Tibial artery (tissue), 4 donors: ENCODE measurements at regions not wholly inside any gene's neighbourhood (a gene's known extent, or its start where the extent isn't known, plus 50 kb on each side); places are given as distances from the start of the nearest gene placed in this dataset.

Experiments used
- DNase-seq, 2 donors: peaks; one replicate each; pipeline ENCODE4 v3.0.0-alpha.2; 2019
- H3K27ac ChIP-seq, 2 donors: fragments of 200-600 bp; sonication (generic) in 1 of 2; 1 replicate in 1 of 2; 2 replicates in 1 of 2; pipeline ENCODE4 v1.5.1; 2018 to 2019; ENCODE audit warnings: mild to moderate bottlenecking in 1 of 2
- H3K27me3 ChIP-seq, 2 donors: fragments of 200-600 bp; sonication (generic) in 1 of 2; one replicate each; pipeline versions ENCODE4 v1.5.1 to v1.6.0; 2016 to 2019
- H3K36me3 ChIP-seq, 3 donors: fragments of 200-600 bp; sonication (generic) in 2 of 3; one replicate each; pipeline ENCODE4 v1.5.1; 2016 to 2019; ENCODE audit warnings: mild to moderate bottlenecking in 2 of 3
- H3K4me1 ChIP-seq, 4 donors: fragments of 200-600 bp; sonication (generic) in 2 of 4; 1 replicate in 3 of 4; 2 replicates in 1 of 4; pipeline ENCODE4 v1.5.1; 2016 to 2019
- H3K4me3 ChIP-seq, 2 donors: fragments of 200-600 bp; sonication (generic) in 1 of 2; 1 replicate in 1 of 2; 2 replicates in 1 of 2; pipeline ENCODE4 v1.5.1; 2018 to 2019; ENCODE audit warnings: mild to moderate bottlenecking in 2 of 2
- H3K9me3 ChIP-seq, 3 donors: fragments of 200-600 bp; sonication (generic) in 1 of 3; one replicate each; pipeline ENCODE4 v1.5.1; 2016 to 2019
- intact Hi-C: fragments of 100-400 bp; cut with DNase I; formaldehyde crosslinking; loops from one replicate; pipeline ENCODE4 v1.15.0; 2023; ENCODE audit warnings: low total_unique reads
- TF ChIP-seq, protein P1 (sequence below), 2 experiments: fragments of 200-600 bp in 1 of 2; fragments of 450-650 bp in 1 of 2; IDR thresholded peaks; one replicate each; pipeline ENCODE4 v1.5.1; 2017 to 2019; ENCODE audit warnings: antibody characterized with exemption in 2 of 2, mild to moderate bottlenecking in 1 of 2, moderate library complexity in 1 of 2

DNA sequence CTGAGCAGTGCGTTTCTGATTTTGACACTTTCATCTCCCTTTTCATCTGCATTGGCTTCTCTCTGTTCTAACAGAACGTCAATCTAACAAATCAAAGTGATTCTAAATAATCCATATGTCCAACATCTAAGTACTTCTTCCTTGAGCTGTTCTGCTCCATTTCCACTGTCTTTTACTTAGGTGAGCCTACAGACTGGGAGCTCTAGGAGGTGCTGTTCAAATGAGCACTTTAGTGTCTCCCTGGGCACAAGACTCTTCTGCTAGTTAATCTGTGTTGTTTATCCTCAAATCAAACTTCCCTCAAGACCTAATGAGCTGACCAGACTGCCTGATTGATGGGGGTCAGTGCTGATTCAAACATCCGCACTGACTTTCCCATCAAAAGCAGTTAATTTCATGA lies 408.1 kb downstream of the WDR72 start:
- TF ChIP-seq, protein P1, sequence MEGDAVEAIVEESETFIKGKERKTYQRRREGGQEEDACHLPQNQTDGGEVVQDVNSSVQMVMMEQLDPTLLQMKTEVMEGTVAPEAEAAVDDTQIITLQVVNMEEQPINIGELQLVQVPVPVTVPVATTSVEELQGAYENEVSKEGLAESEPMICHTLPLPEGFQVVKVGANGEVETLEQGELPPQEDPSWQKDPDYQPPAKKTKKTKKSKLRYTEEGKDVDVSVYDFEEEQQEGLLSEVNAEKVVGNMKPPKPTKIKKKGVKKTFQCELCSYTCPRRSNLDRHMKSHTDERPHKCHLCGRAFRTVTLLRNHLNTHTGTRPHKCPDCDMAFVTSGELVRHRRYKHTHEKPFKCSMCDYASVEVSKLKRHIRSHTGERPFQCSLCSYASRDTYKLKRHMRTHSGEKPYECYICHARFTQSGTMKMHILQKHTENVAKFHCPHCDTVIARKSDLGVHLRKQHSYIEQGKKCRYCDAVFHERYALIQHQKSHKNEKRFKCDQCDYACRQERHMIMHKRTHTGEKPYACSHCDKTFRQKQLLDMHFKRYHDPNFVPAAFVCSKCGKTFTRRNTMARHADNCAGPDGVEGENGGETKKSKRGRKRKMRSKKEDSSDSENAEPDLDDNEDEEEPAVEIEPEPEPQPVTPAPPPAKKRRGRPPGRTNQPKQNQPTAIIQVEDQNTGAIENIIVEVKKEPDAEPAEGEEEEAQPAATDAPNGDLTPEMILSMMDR (IDR thresholded peaks at IDR 0.05): no peak
- Histone ChIP-seq H3K27ac (no peak overlapping the region), H3K9me3 (no peaks in the 10 kb centered on the region), H3K36me3 (no peaks in the 10 kb centered on the region), H3K27me3 (no peaks in the 10 kb centered on the region), H3K4me3 (no peak overlapping the region), H3K4me1 (no peaks in the 10 kb centered on the region)
- no peak for DNase-seq
- intact Hi-C loops: no loop called here

DNA sequence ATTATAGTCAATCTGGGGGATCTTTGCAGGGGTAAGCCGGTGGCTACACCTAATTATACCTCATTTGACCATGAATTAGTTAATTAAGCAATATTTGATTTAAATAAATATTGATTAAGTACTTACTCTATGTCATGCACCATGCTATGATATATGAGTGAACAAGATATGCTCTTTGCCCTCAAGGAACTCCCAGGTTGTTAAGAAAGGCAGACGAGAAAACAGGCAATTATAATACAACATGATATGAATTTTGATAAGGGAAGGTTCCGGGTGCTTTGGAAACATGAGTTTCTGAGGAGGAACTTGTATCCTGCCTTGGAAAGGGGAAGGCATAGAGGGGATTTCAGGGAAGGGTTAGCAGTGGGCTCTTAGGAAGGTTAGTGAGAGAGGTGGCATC lies 412.9 kb downstream of the WDR72 start:
- H3K27ac ChIP-seq: no peak overlapping the region
- no peaks in the 10 kb centered on the region for H3K9me3 ChIP-seq
- H3K36me3 ChIP-seq: no peaks in the 10 kb centered on the region
- no peak overlapping the region for H3K4me3 ChIP-seq
- no peak for DNase-seq
- intact Hi-C loops: no loop called here
- H3K4me1 ChIP-seq: no peaks in the 10 kb centered on the region
- no peaks in the 10 kb centered on the region for H3K27me3 ChIP-seq
- TF ChIP-seq, protein P1 (IDR thresholded peaks at IDR 0.05): no peak

DNA sequence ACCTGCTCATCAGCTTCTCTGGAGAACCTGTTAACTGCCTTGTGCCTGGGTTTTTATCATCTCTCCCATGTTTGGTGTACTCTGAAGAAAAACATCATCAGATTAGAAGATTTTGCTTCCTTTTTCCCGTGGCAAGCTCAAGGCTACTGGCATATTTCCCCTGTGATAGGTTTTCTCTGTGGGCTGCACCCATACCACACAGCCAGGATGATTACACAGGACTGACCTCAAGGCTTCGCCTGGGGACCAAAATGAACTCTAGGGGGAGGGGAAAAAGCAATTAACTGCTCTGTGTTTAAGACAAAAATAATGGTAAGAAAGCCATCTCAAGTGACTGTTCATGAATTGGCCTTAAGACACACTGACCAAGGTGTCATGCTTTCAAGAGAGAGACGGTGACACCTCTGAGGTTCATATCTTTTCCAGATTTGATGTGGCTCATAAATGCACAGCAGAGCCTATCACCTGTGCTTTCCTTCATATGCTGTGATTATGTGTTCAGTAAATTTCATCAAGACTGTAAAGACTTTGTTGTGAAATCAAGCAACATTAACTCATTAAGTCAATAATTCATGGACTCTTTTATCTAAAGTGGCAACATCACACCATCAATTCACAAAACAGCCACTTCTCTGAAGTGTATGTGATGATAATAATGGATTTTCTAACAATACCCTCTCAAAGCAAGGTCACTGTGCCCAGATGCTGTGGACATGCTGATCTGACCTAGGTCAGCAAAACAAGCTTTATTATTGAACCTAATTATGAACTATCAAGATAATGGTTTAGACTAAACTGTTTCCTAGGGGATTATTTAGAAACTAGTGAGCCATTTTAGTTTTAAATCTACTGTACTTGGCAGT lies 427.9 kb downstream of the WDR72 start:
- Histone ChIP-seq H3K27me3 (no peaks in the 10 kb centered on the region), H3K9me3 (no peaks in the 10 kb centered on the region), H3K27ac (no peak overlapping the region), H3K36me3 (no peaks in the 10 kb centered on the region), H3K4me1 (no peaks in the 10 kb centered on the region), H3K4me3 (no peak overlapping the region)
- intact Hi-C loops: no loop called here
- TF ChIP-seq, protein P1 (IDR thresholded peaks at IDR 0.05): no peak
- no peak for DNase-seq

DNA sequence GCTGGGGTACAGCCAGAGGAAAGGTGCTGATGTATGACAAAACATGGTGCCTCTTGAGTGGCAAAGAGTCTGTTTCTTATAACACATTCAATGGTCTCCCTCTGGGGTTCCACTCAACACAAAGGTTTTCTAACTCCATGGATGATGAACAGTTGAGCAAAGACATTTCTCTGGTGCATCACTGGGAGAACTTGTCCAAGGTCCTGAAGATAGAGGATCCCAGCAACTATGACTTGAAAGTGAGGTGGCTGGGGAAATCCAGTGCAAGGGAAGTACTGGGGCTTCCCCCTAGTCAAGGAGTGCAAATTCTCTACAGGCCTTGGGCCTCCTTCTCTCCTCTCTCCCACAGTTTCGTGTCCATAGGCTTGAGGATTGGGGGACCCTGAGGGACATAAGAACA lies 431.1 kb downstream of the WDR72 start:
- no peaks in the 10 kb centered on the region for H3K4me1 ChIP-seq
- intact Hi-C loops: no loop called here
- TF ChIP-seq, protein P1 (IDR thresholded peaks at IDR 0.05): no peak
- no peak overlapping the region for H3K27ac ChIP-seq
- peaks cover 0 to 4% of the 10 kb centered on the region in 2 donors for H3K27me3 ChIP-seq
- H3K36me3 ChIP-seq: no peaks in the 10 kb centered on the region
- no peaks in the 10 kb centered on the region for H3K9me3 ChIP-seq
- DNase-seq: no peak
- H3K4me3 ChIP-seq: no peak overlapping the region

DNA sequence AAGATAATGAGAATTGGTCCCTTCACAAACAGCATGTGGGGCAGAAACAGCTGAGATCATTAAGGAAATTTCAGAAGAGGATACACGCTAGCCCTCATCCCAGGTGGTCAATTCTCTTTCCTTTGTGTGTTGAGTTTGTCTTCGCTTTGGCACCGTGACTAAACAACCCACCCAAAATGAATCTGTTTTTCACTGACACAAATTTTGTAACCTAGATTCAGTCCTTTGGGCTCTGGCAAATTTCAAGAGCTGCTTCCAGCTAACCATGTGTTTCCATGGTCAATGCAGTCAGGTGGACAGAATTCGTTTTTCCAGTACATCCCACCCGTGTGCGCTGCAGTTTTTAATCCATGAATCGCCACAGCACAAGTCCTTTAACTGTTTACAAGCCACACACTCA lies 435.4 kb downstream of the WDR72 start:
- H3K4me1 ChIP-seq: no peaks in the 10 kb centered on the region
- H3K27ac ChIP-seq: no peak overlapping the region
- intact Hi-C loops: no loop called here
- no peaks in the 10 kb centered on the region for H3K36me3 ChIP-seq
- DNase-seq: no peak
- H3K27me3 ChIP-seq: peaks cover 0 to 4% of the 10 kb centered on the region in 2 donors
- TF ChIP-seq, protein P1 (IDR thresholded peaks at IDR 0.05): no peak
- H3K4me3 ChIP-seq: no peak overlapping the region
- H3K9me3 ChIP-seq: no peaks in the 10 kb centered on the region
